ENCODE measurements at regions not wholly inside any gene's neighbourhood (a gene's known extent, or its start where the extent isn't known, plus 50 kb on each side); places are given as distances from the start of the nearest gene placed in this dataset.

DNA sequence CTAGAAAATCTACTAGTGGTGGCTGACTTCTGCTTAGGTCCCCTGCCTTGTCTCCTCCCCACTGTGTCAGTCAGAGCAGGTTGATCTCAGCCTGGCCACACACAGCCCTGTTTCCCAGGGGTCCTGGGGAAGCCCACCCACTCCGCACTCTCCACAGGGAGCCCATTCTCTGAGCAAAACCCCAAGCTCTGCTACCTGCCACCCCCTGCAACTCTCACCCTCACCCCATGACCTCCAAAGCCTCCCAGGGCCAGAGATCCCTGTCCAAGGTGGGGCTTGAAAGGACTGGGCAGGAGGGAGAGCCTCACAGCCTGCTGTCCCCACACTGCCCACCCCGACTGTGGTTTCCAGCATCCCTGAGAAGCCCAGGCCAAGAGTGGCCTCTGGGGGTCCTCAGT is 58.8 kb upstream of the ZNF536 start:
- TF ChIP-seq, protein P1, sequence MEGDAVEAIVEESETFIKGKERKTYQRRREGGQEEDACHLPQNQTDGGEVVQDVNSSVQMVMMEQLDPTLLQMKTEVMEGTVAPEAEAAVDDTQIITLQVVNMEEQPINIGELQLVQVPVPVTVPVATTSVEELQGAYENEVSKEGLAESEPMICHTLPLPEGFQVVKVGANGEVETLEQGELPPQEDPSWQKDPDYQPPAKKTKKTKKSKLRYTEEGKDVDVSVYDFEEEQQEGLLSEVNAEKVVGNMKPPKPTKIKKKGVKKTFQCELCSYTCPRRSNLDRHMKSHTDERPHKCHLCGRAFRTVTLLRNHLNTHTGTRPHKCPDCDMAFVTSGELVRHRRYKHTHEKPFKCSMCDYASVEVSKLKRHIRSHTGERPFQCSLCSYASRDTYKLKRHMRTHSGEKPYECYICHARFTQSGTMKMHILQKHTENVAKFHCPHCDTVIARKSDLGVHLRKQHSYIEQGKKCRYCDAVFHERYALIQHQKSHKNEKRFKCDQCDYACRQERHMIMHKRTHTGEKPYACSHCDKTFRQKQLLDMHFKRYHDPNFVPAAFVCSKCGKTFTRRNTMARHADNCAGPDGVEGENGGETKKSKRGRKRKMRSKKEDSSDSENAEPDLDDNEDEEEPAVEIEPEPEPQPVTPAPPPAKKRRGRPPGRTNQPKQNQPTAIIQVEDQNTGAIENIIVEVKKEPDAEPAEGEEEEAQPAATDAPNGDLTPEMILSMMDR (IDR thresholded peaks at IDR 0.05): no peak
- no peak for TF ChIP-seq POLR2A (IDR thresholded peaks at IDR 0.05)
- DNase-seq (no peak), ATAC-seq (no peak)
- intact Hi-C loops (cut with DNase I): no loop called here
- Histone ChIP-seq H3K36me3 (no peaks in the 10 kb centered on the region), H3K4me3 (no peak overlapping the region), H3K9me3 (peaks cover 0 to 10% (median 0%) of the 10 kb centered on the region in 12 donors), H3K27me3 (peaks cover 0 to 5% (median 0%) of the 10 kb centered on the region in 9 donors), H3K27ac (no peak overlapping the region), H3K4me1 (no peaks in the 10 kb centered on the region)
- 75 to 91% (median 83%) methylated on average over 2 of the region's 2 CpGs for WGBS, 4 donors

DNA sequence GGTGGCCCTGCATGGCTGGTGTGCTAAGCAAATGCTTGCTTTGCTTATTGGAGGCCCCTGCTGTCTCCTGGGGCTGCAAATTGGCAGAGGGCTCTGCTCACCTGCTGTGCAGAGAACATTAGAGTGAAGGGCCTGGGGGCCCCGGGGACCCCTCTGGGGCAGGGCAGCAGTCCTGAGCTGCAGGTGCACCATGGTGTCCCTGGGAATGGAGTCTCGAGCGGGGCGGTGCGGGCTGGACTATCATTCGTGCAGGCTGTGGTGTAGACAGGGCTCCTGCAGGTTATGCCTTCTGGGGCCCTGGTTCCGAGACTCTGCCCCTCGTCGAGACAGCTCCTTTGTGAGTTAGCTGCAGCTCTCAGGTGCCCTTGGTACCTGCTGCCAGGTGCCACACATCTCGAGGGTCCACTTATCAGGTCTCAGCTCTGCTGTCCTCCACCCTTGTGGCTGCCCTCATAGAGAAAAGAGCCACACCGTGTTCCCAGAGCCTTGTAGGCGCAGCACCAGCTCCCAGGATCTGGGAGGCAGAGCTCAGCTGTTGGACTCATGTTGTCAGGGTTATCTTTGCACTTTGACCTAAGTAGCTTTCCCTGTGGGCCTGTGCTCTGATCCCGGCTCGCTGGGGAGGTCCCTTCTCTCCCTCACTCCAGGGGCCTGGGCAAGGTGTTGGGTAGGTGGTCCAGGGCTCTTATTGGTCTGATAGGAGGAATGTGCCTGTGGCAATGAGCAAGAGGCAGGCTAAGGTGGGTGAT is 58.0 kb upstream of the ZNF536 start:
- H3K36me3 ChIP-seq: no peaks in the 10 kb centered on the region
- peaks cover 0 to 10% (median 0%) of the 10 kb centered on the region in 12 donors for H3K9me3 ChIP-seq
- H3K27me3 ChIP-seq: peaks cover 0 to 5% (median 0%) of the 10 kb centered on the region in 9 donors
- no peaks in the 10 kb centered on the region for H3K4me1 ChIP-seq
- no peak overlapping the region for H3K27ac ChIP-seq
- TF ChIP-seq POLR2A (IDR thresholded peaks at IDR 0.05): no peak
- TF ChIP-seq, protein P1 (IDR thresholded peaks at IDR 0.05): no peak
- no peak for ATAC-seq
- 48 to 73% (median 65%) methylated on average over 5 to 14 of the region's 14 CpGs for WGBS, 4 donors
- H3K4me3 ChIP-seq: no peak overlapping the region
- no peak for DNase-seq
- intact Hi-C loops (cut with DNase I): no loop called here

DNA sequence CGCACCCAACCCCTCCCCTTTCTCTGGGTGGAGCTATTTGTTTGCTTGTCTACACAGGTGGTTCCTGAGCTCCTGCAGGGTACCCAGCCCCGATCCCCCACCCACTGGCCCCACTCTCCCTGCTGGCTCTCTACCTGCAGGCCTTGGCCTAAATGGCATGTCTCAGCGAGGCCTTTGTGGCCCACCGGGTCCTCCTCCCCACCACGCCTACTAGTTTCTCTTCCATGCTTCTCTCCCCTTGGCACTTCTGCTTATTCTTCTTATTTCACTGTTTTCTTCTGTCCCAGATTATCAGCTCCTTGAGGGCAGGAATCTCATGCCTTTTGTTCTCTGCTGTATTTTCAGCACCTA is 57.4 kb upstream of the ZNF536 start:
- Histone ChIP-seq H3K27ac (no peak overlapping the region), H3K27me3 (peaks cover 0 to 5% (median 0%) of the 10 kb centered on the region in 9 donors)
- WGBS, 4 donors: 72 to 88% (median 82%) methylated on average over 5 of the region's 5 CpGs

DNA sequence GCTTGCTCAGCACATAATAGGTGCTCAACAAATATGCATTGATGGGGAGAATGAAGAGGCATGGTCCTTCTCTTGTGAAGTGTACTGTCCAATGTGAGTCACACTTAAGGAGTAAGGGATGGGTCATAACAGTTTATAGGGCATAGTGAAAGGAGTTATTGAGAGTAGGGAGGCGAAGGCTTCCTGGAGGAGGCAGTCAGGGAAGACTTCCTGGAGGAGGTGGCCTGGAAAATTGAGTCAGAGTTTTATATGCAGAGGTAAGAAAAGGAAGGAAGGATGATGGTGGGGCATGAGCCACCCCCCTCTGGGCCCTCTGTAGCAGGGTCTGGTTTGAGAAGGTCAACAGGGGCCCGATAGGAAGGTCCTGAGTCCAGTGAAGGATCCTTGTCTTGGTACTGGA is 57.0 kb upstream of the ZNF536 start:
- intact Hi-C loops (cut with DNase I): no loop called here
- WGBS, 4 donors: 88 to 89% (median 89%) methylated on average over 2 of the region's 2 CpGs
- no peak overlapping the region for H3K4me3 ChIP-seq
- peaks cover 0 to 10% (median 0%) of the 10 kb centered on the region in 12 donors for H3K9me3 ChIP-seq
- H3K27ac ChIP-seq: no peak overlapping the region
- DNase-seq (no peak), ATAC-seq (no peak)
- H3K36me3 ChIP-seq: no peaks in the 10 kb centered on the region
- H3K4me1 ChIP-seq: no peaks in the 10 kb centered on the region
- TF ChIP-seq, protein P1 (IDR thresholded peaks at IDR 0.05): no peak
- TF ChIP-seq POLR2A (IDR thresholded peaks at IDR 0.05): no peak
- peaks cover 0 to 5% (median 0%) of the 10 kb centered on the region in 9 donors for H3K27me3 ChIP-seq

More for the DNA sequence above, 57.4 kb upstream of the ZNF536 start:
- Histone ChIP-seq H3K36me3 (no peaks in the 10 kb centered on the region), H3K9me3 (peaks cover 0 to 10% (median 0%) of the 10 kb centered on the region in 12 donors), H3K4me1 (no peaks in the 10 kb centered on the region), H3K4me3 (no peak overlapping the region)
- DNase-seq: no peak
- no peak for ATAC-seq
- TF ChIP-seq, protein P1 (IDR thresholded peaks at IDR 0.05): no peak
- TF ChIP-seq POLR2A (IDR thresholded peaks at IDR 0.05): no peak
- intact Hi-C loops (cut with DNase I): no loop called here

Measured in heart left ventricle (tissue), 16 donors.